ENCODE measurements at regions not wholly inside any gene's neighbourhood (a gene's known extent, or its start where the extent isn't known, plus 50 kb on each side); places are given as distances from the start of the nearest gene placed in this dataset.

DNA sequence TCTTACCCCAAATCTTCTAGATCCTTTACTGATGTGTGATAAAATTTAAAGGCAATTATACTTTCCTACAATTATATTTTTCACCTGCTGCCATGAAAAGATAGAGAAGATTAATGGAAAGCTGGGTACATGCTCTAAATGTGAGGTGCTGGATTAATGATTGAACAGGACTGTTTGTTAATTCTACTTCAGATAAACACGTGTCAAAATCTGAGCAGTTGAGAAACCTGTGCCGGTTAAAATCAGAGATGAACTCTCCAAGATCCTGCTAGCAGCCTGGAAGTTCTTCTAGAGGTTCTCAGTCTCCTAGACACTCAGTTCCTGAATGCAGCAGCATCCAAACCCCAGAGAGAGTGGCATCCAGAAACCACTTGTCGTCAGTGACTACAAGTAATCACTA is 69.2 kb downstream of the INHBA start:
- no peak for DNase-seq (ENCODE audit: low spot score)

DNA sequence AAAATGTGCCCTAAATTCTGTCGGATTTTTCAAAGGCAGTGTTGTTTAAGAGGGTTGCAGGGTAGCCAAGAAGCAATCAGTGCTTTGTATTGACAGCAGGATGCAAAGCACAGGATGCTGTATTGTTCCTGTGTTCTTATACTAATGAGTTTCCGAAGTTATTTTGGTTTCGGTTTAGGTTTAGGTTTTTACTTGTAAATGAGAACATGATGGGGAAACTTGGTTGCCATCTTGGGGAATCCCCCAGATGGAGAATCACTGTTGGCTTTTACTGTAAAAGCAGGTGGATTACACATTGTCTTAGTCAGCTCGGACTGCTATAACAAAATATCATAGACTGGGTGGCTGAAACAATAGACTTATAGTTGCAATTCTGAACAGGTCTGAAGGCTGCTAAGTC is 72.1 kb downstream of the INHBA start:
- no peak for DNase-seq (ENCODE audit: low spot score)

DNA sequence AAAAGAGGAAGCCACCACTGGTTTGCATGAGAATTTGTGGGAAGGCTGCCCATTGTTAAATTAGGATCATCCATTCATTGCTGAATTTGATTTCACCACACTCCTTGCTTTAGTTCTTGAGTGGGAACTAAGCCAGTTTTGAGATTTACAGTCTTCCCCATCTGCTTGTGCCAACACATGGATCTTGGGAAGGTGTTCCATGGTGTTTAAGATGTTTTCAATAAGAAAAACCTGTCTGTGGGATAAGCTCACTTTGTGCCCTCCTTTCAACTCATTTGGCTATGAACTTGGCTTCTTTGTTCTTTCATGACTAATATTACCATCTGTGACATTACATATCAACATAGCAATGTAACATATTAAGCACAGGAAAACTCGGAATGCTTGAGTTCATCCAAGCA is 73.2 kb downstream of the INHBA start:
- no peak for DNase-seq (ENCODE audit: low spot score)

DNA sequence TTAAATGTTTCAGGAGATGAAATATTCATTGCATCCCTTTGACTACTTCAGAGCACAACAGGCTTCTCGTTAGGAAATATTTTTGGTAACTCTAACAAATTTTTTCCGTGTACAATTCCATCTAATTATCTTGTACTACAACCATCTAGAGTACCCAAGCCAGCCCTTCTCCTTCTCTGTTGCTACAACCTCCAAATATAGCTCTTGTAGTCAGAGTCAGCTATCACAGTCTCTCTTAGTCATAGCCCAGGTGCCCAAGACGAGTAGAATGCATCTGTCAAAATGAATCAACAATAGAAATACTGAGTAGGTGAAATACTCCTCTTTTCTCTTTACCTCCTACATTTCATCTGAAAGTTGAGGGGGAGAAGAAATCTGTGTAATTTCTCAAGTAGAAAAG is 74.0 kb downstream of the INHBA start:
- DNase-seq (ENCODE audit: low spot score), result no peak

DNA sequence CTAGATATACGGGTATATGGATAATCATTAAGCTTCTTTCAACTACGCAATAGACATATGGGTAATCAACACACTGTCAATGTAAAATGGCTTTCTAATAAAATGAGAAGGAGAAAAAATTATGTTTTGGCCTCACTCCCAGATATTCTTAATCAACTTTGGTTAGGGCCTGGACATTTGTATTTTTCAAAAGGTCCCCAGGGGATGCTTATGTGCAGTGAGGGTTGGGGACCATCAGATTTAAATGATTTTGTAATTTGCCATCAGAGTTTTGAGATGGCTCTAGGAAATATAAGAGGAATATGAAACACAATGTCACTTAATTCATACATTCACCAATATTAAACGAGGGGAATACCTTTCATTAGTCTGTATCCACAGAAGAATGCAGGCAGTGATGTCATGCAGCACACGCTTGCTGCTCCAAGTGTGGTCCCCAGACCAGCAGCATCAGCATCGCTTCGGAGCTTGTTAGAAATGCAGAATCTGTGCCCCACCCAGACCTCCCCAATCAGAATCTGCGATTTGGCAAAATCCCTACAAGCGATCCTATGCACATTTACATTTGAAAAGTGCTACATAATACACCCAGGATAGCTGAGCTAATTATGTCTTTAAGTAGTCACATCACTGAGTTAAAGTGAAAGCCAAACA is 75.1 kb downstream of the INHBA start:
- no peak for DNase-seq (ENCODE audit: low spot score)

DNA sequence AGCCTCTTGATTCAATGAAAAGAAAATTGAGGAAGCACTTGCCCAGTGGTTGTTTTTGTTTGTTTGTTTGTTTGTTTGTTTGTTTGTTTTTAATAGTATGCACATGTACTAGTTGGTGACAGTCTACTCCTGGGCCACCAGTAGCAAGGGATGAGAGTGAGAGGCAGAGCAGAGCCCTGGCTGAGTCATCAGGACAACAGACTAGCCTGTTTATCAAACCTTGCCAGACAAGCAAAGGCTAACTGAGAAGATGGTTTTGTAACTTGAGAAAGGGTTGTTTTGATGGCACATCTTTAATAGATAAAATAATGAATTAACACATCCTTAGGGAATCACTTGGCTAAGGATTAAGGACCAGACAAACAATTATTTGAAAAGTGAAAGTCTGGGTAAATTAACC is 78.1 kb downstream of the INHBA start:
- no peak for DNase-seq (ENCODE audit: low spot score)

DNA sequence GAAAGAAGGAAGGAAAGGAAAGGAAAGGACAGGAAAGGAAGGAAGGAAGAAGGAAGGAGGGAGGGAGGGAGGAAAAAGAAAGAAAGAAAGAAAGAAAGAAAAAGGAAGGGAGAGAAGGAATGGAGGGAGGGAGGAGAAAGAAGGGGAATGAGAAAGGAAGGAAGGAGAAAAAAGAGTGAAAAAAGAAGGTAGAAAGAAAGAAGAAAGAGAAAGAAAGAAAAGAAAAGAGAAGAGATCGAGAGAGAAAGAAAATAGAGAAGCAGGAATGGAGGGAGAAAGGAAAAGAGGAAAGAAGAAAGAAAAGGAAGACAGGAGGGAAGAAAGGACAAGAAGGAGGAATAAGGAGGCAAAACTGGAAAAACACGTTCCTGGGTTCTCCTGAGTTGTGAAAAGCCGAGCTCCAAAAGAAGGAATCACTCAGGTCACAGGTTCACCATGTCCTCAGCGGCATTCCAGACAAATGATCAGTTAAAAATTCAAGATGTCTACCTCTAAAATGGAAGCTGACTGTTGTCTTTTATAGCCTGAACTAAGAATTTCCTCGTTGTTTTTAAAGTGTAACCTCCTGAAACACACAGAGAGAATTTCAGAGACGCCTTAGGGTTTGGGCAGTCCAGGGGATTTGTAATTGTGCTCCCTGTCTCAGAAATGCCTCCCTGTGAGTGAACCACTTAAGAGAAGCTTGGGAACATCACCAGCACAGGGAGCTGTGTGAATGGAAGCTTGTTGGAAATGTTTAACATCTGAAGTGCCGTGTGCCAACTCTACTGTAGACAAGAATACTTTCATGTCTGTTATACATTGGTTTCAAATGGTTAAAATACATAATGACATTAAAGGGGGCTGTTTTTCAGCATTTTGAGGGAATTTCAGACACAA is 80.7 kb downstream of the INHBA start:
- DNase-seq (ENCODE audit: low spot score), result no peak

DNA sequence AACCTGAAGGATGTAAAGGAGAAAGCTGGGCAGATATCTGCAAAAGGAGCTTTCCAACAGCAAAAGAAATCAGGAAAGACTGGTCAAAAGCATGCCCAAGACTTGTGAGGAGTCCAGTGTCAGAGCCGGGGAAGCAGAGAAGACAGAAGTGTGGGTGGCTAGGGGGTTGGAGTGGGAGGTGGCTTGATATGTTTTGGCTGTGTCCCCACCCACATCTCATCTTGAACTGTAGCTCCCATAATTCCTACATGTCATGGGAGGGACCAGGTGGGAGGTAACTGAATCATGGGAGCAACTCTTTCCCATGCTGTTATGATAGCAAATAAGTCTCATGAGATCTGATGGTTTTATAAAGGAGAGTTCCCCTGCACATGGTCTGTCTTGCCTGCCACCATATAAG is 84.9 kb downstream of the INHBA start:
- no peak for DNase-seq (ENCODE audit: low spot score)

DNA sequence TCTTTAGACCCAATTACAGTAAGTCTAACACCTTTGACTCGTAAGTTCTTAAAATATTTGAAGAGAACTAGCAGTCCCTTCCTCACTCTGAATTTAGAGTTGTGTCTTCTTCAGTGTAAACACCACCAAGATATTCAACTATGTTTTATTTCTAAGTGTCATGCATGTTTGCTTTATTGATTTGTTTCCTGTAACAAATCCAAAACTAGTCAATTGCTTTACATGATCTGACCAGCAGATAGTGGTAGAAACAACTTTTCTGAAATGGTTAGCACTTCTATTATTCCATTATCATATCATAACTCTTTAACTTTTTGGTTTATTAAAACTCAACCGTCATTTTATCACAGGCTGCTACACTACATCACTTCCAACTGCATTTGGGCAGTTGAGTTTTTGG is 90.1 kb downstream of the INHBA start:
- DNase-seq (ENCODE audit: low spot score), result no peak

DNA sequence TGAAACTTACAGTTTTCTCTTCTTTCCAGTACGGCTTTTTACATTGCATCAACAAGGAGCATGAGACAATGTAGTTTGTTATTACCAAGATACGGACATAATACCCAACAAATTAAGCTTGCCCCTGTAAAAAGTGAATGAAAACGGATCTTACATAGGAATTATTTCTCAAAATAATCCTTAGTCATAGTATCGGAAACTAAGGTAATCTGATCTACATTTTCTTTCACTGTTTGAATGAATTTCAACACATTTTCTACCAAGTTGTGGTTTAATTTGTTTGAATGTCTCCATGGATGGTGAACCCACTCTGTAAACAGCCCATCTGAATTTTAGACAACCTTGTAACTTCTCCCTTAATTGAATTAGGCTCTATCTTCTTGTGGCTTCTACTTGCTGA is 90.5 kb downstream of the INHBA start:
- DNase-seq (ENCODE audit: low spot score), result peak; percentile 60

DNA sequence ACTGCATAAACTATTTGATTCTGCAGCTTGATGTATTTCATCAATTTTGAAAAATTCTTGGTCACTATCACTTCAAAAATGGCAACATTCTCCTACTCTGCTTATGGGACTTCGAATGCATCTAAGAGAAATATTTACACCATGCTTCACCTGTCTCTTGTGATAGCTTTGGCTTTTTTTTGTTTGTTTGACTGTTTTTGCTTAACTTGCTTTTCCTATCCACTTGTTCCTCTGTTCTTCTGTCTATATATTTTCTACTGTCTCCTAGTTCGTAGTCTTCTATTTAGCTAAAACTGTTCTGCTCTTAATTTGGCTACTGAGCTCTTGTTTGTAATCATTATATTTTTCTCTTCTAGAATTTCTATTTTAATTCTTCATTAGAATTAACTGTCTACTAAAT is 94.4 kb downstream of the INHBA start:
- no peak for DNase-seq (ENCODE audit: low spot score)

DNA sequence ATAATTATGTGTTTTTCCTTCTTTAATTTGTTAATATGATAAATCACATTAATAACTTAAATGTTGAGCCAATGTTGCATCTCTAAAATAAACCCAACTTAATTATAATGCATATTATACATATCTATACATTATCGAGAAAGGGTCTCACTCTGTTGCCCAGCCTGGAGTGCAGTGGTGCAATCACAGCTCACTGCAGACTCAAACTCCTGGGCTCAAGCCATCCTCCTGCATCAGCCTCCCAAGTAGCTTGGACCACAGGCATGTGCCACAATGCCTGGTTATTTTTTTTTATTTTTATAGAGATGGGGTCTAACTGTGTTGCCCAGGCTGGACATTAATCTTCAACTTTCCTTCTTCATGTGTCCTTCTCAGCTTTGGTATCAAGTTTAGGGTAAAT is 98.9 kb downstream of the INHBA start:
- no peak for DNase-seq (ENCODE audit: low spot score)

DNA sequence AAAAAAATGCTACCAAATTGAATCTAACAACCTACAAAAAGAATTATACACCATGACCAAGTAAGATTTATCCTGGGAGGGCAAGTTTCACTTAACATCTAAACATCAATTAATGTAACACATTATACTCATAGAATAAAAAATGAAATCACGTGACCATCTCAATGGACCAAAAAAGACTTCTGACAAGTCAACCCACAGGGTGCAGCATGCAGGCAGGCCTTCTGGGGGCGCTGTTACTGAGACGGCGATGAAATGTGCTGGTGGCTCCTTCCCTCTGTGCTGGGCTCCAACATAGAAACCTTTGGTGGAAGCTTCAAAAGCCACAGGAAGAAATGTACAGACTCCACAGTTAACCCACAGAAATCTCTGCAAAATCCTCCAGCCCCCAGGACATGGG is 103.1 kb downstream of the INHBA start:
- DNase-seq (ENCODE audit: low spot score), result no peak

DNA sequence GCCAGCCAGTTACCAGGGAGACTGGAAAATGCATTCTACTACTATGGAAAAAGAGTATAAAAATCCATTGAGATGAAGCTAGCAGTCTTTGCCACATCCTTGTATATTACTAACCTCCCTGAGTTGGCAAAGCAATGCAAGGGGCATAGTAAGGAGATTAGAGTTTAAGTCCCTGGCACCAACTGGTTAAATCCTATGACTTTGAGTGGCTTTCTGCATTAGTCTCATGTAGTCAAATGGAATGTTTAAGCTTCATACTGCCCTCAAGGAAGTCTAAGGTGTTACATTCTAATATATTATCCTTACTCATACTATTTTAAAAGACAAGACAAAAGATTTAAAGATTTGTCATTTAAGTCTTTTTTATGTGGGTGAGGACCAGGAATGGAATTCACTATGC is 110.1 kb downstream of the INHBA start:
- DNase-seq (ENCODE audit: low spot score), result no peak

DNA sequence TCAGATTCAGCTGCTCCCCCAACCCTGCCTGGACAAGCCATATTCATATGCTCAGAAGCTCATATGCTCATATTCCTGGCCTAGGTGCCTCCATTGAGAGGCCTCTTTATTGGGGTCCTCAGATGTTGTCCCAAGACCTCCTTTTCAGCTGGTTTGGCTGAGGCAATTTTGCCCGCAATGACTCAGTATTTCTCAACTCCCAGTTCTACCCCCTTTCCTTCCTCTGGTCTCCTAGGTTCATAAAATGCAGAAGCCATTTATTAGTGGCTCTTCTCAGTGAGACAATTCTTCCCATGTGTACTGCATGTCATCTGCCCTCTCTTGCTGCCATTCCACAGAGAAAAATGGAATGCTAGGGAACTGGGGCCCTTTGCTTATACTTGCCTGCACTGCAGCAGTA is 110.7 kb downstream of the INHBA start:
- no peak for DNase-seq (ENCODE audit: low spot score)

DNA sequence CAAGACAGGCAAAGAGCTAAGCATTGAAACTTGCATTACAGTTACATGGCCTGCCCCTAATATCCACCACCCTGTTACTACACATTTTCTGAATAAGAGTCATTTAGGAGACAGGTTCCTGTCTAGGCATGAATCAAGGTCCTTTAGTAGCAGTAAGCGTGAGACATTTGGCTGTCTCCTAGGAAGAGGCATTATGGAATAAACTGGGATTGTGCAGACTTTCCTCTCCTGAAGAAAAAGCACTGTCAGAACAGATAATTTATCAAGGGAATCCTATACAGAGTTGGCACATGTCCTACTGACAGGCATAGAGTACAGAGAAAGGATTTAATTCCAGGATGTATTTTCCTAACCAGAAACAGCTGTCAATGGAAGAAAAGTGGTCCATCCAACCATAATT is 111.9 kb downstream of the INHBA start:
- no peak for DNase-seq (ENCODE audit: low spot score)

DNA sequence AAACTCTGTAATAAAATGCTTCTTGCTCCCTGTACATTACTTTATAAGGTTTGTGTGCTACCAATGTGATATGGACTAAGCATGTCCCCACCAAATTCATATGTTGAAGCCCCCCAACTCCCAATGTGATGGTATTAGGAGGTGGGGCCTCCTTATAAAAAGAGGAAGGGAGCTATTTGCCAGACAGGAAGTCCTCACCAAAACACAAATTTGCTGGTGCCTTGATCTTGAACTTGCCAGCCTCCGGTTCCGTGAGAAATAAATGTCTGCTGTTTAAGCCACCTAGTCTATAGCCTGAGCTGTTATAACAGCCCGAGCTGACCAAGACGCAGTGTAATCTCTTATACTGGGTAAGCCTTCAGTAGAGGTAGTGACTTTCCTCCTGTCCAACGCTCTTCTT is 114.5 kb downstream of the INHBA start:
- no peak for DNase-seq (ENCODE audit: low spot score)

DNA sequence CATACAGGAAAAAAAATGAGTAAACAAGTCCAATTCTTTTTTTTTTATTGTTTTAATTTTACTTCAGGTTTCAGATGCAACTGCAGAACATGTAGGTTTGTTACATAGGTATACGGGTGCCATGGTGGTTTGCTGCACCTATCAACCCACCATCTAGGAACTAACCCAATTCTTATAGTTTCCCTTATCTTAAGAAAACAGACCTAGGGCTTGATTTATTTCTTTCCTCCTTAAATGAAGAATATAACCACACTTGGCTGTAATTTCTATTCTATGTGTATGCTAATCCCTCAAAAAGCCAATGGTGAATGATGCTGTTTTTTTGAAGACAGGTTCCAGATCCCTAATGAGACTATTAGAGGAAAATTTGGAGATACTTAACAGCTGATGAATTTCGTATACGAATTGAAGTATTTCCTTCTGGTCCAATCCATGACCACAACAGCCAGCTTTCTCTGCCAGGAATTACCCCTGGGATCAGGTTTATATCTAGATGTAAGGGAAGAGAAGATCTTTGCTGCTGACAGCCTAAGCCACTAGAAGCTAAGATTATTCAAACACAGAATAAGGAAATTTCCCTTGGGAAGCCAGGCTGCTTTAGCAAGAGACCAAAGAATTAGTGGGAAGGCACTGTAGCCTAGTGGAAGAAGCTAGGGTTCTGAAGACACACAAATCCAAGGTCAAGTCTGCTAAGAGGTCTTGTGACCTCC is 115.8 kb downstream of the INHBA start:
- no peak for DNase-seq (ENCODE audit: low spot score)

DNA sequence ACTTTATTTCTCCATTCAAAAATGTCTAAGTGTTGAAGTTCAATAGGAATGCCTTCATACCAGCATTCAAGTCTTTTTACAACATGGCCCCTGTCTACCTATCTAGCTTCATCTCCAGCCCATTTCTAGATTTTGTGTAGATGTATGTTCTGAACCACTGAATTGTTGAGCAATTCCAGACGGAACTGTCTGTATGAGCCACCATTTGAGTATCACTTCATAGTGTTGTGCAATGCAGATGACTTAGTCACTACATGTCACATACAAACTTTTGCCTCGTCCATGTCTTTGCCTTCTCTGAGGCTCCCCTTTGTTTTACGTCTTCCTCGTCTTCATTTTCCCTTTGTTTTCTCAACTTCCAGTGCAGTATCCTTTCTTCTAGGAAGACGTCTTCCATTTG is 118.1 kb downstream of the INHBA start:
- DNase-seq (ENCODE audit: low spot score), result no peak

DNA sequence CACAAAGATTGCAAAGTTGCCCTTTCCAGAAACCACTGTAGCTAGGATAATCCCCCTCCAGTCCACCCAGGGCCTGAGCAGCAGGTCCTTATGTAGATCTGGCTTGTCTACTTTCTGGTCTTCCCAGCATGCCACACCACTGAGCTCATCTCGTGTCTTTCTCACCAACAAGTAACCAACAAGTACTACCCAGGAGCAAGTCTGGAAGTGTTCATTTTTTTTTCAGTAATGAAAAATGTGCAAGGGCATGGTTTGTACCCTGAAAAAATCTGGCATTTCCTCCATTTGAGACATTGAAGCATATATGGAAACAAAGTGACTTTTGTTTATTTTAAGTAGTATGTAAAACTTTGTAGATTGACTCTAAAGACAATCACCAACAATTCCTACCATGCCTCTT is 120.8 kb downstream of the INHBA start:
- DNase-seq (ENCODE audit: low spot score), result no peak

DNA sequence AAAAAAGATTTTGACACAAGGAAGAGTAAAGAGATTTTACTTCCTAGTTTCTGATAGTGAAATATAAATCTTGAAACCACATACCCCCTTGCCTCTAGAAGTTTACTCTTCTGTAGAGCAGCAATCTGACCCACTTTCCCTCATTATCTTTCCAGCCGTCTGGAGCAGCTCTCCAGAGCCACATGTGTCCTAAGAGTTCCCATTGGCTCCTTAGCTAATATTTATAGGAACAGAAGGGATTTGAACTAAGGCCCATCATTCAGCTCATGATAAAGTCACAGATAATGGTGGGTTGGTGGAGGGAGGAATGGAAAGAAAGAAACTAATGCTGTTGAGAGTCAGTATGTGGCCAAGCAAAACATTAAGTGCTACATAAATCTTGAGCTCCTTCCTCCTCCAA is 121.8 kb downstream of the INHBA start:
- no peak for DNase-seq (ENCODE audit: low spot score)

DNA sequence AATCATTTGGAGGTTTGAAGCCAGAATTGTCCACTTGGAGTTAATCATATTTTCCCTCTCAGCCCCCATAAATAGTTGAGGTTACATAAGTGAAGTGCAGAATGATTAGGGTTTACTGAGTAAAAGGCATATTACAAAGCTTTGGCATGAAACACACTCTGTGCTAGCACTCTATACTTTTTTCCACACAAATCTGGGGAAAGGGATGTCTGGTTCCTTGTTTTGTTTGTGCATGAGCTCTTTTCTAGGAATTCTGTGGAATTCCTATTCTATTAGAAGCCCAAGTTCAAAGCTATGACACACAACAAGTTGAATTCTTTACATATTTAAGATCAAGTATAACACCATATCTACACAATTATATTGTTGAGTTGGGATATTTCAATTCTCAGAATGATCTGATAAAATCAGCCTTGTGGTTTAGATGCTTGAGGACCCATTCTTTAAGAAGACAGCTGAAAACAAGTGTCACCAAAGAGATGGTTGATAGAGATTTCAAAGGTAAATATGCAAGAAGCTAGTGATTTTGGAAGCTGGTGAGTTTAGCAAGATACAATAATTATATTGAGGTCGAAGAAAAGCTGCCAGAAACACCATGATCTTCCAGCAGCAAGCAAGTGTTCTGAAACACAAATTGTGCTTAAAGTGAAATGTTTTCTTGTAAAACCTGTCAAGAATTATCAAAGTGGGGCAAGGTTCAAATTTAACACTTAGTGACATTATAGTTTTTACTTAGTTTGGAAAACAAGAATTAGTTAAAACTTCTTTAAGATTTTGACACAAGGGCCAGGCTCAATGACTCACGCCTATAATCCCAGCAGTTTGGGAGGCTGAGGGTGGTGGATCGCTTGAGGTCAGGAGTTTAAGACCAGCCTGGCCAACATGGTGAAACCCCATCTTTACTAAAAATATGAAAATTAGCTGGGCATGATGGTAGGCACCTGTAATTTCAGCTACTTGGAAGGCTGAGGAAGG is 122.6 kb downstream of the INHBA start:
- peak; percentile 62 for DNase-seq (ENCODE audit: low spot score)
